Mesothelial cell of epicardium (in vitro differentiated cells): ENCODE measurements at regions not wholly inside any gene's neighbourhood (a gene's known extent, or its start where the extent isn't known, plus 50 kb on each side); places are given as distances from the start of the nearest gene placed in this dataset.
A peak's percentile ranks its signal among the peaks of the same experiment; 100 is the strongest.

Source experiments
- DNase-seq, 2 experiments: peaks; one replicate each; pipeline ENCODE4 v3.0.0; 2021; ENCODE audit warnings: low spot score in 2 of 2; ENCODE audit not compliant: unreplicated experiment in 2 of 2
- H3K27ac Mint-ChIP-seq: 2 replicates; pipeline ENCODE4 v1.8.0; 2021; ENCODE audit warnings: mixed read lengths
- H3K27me3 Mint-ChIP-seq: 2 replicates; pipeline ENCODE4 v1.8.0; 2021; ENCODE audit warnings: low read depth, mixed read lengths
- H3K36me3 Mint-ChIP-seq: 2 replicates; pipeline ENCODE4 v1.8.0; 2021; ENCODE audit warnings: mixed read lengths
- H3K4me1 Mint-ChIP-seq: 2 replicates; pipeline ENCODE4 v1.8.0; 2021; ENCODE audit warnings: mixed read lengths
- H3K4me3 Mint-ChIP-seq: 2 replicates; pipeline ENCODE4 v1.8.0; 2021; ENCODE audit warnings: mild to moderate bottlenecking, moderate library complexity, mixed read lengths
- H3K9me3 Mint-ChIP-seq: 2 replicates; pipeline ENCODE4 v1.8.0; 2021; ENCODE audit warnings: mixed read lengths
- CTCF ChIP-seq: fragments of 200-600 bp; sonication (generic); IDR thresholded peaks from one replicate; pipeline ENCODE4 v1.5.0; 2021; ENCODE audit warnings: antibody characterized with exemption; ENCODE audit not compliant: unreplicated experiment

- Mint-ChIP-seq H3K9me3 (no peaks in the 10 kb centered on the region), H3K27me3 (no peaks in the 10 kb centered on the region), H3K4me1 (peaks cover 4% of the 10 kb centered on the region), H3K36me3 (no peaks in the 10 kb centered on the region), H3K27ac (no peak overlapping the region), H3K4me3 (no peak overlapping the region)
- TF ChIP-seq CTCF = no peak
- DNase-seq = no peak
Observed at GRCh38 chr10:78895469-78895868, 173.3 kb upstream of the ZMIZ1 start.

GRCh38 chr10:78896159-78896928 lies 172.4 kb upstream of the ZMIZ1 start:
- peaks cover 2% of the 10 kb centered on the region for H3K4me1 Mint-ChIP-seq
- H3K4me3 Mint-ChIP-seq = no peak overlapping the region
- TF ChIP-seq CTCF = no peak
- H3K27ac Mint-ChIP-seq = no peak overlapping the region
- no peaks in the 10 kb centered on the region for H3K27me3 Mint-ChIP-seq
- peak in 1 of 2 experiments; percentile 27 for DNase-seq
- no peaks in the 10 kb centered on the region for H3K36me3 Mint-ChIP-seq
- H3K9me3 Mint-ChIP-seq = no peaks in the 10 kb centered on the region

- peak in 1 of 2 experiments; percentile 7 for DNase-seq
- no peak for TF ChIP-seq CTCF
- no peaks in the 10 kb centered on the region for H3K4me1 Mint-ChIP-seq
- H3K27me3 Mint-ChIP-seq = no peaks in the 10 kb centered on the region
- no peak overlapping the region for H3K27ac Mint-ChIP-seq
- no peaks in the 10 kb centered on the region for H3K9me3 Mint-ChIP-seq
- no peak overlapping the region for H3K4me3 Mint-ChIP-seq
- no peaks in the 10 kb centered on the region for H3K36me3 Mint-ChIP-seq
Observed at GRCh38 chr10:78898341-78899097, 170.2 kb upstream of the ZMIZ1 start.

DNA sequence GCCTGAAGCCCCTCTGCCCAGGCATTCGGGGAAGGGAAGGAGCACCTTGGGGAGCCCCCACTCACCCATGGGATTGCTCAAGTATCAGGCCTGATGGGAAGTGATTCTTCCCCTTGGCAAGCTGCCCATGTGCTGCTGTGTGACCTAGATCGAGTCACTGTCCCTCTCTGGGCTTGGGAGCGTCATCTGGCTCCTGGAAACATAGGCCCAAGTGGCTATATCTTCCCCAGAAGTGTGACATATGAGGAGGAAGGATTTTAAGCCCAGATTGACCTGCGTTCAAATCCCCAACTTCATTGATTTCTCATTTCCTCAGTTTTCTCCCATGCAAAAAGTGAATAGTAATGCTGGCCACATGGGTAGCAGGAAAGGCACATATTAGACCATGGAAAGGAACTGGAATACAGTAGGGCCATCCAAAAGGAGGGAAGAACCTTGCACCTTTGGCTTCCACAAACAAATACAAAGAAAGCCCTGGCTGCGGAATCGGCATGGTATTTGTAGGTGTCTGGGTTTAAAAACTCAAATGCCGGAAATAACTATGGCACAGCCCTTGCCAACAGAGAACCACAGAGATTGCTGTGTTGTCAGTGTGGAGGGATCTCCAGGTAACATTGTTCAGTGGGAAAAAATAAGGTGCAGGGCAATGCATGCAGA lies 169.5 kb upstream of the ZMIZ1 start:
- DNase-seq = peak in 1 of 2 experiments; percentile 14
- no peak for TF ChIP-seq CTCF
- Mint-ChIP-seq H3K36me3 (no peaks in the 10 kb centered on the region), H3K27ac (no peak overlapping the region), H3K4me1 (no peaks in the 10 kb centered on the region), H3K27me3 (no peaks in the 10 kb centered on the region), H3K4me3 (no peak overlapping the region), H3K9me3 (no peaks in the 10 kb centered on the region)

DNA sequence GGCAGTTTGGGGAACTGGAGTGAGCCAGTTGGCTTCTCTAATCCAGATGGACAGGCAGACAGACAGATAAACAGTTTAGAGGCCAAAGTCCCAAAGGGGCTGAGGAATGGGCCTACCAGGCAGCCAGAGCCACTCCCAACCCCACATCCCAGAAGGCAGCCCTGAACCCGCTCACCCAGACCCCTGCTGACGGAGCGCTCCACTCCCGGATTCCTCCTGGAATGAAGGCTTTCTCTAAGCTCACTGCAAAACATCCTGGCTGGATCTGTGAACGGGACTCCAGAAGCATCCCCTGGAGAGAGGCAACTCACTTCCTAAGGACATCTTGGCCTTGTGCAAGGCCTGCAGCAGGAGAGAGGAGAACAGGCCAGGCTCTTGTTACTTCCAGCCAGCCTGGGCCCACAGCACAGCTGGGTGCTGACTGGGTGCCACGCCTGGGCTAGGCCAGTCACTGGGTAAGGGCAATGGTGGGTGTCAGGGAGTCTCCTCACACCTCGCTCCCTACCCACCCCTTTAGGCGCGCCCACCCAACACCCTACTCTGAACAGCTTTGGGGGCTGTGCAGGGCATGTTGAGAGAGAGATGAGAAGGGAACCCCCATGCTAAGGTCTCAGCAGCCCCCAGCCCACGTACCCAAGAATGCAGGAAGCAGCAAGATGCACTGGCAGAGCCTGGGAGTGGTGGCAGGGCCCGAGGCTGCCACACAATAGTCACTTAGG lies 168.6 kb upstream of the ZMIZ1 start:
- Mint-ChIP-seq H3K9me3 (no peaks in the 10 kb centered on the region), H3K4me1 (no peaks in the 10 kb centered on the region), H3K4me3 (no peak overlapping the region), H3K36me3 (no peaks in the 10 kb centered on the region), H3K27me3 (peaks cover 3% of the 10 kb centered on the region), H3K27ac (no peak overlapping the region)
- DNase-seq = peak in 1 of 2 experiments; percentile 37
- no peak for TF ChIP-seq CTCF
